ENCODE measurements at regions not wholly inside any gene's neighbourhood (a gene's known extent, or its start where the extent isn't known, plus 50 kb on each side); places are given as distances from the start of the nearest gene placed in this dataset.

DNA sequence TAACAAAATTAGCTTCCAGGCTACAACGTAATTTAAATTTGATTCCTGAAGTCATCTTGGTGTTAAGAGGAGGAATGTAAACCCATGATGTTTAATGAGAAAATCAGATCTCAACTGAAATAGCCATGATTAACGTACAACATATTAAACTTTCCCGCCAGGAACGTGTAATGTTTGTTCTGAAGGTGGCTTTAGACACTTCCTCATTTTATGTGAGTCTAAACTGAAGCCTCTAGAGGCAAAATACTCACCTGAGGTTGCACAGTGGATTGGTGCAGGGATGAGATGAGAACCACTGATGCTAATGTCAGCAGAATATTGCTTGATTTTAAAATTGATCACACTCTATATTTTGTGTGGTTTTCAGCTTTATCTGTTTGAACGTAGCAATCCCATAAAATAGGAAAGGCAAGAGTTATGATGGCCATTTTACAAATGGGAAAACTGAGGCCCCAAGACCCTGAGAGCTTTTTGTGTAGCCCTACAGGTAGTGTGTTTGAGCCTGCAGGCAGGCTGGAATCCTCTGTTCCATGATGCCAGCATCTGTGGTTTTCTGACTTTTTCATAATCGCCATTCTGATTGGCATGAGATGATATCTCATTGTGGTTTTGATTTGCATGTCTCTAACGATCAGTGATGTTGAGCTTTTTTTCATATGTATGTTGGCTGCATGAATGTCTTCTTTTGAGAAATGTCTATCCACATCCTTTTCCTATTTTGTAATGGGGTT lies 243.7 kb upstream of the BMPER start:
- DNase-seq (ENCODE audit: low read depth in 2 of 2): no peak

DNA sequence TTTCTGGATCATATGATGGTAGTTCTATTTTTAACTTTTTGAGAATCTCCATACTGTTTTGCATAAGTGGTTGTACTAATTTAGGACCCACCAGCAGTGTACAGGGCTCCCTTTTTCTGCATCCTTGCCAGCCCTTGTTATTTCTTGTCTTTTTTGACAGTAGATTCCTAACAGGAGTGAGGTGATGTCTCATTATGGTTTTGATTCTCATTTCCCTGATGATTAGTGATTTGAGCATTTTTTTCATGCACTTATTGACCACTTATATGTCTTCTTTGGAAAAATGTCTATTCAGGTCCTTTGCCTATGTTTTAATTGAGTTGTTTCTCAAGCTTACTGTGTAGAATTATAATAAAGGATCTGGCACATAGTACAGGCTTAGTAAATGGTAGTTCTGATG lies 238.8 kb upstream of the BMPER start:
- DNase-seq (ENCODE audit: low read depth in 2 of 2): no peak

DNA sequence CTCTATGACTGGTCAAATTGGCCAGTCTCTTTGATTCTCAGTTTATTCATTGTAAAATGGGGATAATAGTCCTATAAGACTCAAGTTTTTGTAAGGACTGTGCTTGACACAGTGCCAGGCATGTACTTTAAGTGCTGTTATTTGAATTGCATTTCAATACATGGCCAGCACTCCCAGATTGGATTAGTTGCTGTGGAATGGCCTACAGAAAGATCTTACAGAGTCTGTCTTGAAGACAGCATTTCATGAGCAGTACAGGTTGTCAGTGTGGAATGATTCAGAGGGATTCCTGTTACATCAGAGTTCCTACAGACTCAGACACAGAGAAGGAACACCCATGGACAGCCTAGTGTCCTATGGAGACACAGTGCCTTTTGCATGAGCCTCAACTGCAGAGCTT lies 238.1 kb upstream of the BMPER start:
- DNase-seq (ENCODE audit: low read depth in 2 of 2): no peak

DNA sequence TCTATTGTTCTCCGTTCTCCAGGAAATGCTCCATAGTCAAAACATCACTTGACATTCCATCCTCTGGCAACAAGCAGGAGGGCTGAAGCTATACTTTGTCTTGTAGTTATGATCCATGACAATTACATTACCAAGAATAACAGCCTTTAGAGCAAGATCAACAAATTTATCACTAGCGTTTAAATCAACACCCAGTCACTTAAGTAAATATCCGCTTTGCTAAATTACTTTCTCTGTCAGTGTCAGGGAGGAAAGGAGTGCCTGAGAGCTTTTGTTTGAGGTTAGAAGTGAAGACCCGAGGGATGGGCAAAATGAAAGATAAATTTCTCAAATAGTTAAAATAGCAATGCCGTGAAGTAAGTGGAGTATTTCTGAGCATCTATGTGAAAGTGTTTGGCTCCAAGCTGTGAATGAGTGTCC lies 236.1 kb upstream of the BMPER start:
- DNase-seq (ENCODE audit: low read depth in 2 of 2): no peak

DNA sequence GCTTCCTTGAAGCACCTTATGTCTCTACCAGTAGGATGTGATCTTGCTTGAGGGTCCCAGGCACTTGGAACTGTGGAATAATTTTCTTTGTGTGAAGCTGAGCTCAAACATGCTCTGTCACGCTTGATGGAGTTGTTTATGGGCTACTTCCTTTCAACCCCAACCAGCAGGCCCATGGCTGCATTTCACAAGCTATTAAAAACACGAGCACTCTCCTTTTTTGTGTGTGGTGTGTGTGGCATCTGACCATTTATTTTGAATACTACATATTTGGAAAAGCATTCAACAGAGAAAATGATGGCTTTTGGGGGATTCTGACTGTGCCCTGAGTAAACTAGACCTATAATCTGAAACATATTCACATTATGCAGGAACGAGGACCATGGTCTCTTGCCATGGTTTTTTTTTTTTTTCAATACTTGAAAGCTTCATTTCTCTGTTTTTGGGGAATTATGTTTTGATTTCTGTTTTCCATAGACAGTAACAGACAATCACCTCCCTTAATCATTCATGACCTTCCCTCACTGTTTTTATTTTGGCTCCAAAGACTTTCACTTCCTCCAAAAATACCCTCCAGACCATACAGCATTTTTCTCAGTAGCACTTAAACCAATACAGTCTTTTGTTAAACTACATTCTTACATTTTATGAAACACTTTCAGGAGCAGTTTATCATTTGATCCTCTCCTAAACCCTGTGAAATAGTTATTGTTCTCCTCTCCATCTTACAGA lies 233.6 kb upstream of the BMPER start:
- no peak for DNase-seq (ENCODE audit: low read depth in 2 of 2)

DNA sequence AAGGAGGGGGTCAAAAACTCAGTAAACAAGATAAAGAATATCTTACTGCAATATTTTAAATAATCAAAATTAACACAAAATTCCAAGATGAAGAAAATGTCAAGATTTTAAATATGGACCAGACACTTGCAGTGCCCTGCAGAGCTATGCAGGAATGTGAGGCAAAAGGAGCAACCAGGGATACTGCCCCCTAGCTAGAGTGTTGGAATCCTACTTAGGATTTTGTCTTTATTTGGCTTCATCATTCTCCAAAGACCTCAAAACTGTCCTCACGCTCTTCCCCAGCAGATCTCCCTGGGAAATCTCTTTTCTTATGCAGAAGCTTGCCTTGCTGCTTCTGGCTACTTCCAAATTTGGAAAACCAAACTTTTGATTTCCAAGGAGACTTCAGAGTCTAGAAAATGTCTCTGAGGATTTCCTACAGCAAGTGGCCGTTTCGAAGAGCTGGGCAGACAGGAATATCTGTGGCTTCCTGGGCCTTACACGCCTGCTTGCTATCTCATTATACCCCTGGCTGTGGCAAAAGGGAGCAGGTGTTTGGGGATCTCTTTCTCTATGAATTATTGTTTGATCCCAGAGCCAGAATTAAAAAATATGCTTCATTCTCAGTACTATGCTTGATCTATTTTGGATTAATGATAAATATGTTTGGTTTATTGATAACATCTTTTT lies 232.2 kb upstream of the BMPER start:
- no peak for DNase-seq (ENCODE audit: low read depth in 2 of 2)

DNA sequence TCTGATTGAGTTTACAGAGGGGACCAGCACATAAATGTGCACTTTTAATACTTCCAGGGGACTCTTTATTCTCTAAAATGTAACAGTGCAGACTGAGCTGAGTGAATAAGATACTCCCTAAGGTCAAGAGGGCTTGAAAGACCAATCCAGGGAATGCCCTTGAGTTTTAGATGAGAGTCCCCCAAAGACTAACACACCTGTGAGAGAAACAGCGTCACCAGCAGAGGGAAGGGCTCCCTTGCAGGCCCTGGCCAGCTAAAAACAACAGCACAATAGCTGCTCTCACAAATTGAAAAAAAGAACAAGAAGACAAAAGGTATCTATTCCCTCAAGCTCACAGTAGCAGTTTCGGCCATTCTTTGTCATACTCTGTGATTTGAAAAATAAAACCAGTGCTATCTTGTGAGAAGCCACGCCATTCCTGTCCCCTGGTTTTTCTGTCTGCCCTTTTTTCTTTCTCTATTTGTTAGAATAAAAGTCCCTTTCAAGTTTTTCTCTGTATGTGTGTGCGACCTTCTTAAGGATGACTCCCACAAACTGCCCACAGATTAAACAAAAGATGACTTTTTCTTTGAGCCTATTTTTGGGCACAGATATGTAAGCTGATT lies 230.4 kb upstream of the BMPER start:
- no peak for DNase-seq (ENCODE audit: low read depth in 2 of 2)

DNA sequence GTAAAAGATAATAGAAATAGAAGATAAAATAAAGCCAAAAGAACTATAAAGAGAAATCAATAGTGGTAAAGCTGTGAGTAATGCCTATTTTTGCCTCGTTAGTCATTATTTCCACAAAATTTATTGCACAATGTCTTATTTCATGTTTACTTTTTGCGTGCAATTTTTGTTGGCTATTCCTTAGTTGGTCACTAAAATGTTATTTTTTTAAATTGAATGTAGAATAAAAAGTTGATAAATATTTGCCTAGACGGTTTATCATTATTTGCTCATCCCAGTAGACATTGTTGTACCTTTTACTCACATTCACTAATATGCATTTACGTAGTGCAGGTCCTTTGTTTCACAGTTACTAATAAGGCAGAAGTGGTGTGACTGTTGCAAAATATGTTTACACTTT lies 227.8 kb upstream of the BMPER start:
- DNase-seq (ENCODE audit: low read depth in 2 of 2): no peak

DNA sequence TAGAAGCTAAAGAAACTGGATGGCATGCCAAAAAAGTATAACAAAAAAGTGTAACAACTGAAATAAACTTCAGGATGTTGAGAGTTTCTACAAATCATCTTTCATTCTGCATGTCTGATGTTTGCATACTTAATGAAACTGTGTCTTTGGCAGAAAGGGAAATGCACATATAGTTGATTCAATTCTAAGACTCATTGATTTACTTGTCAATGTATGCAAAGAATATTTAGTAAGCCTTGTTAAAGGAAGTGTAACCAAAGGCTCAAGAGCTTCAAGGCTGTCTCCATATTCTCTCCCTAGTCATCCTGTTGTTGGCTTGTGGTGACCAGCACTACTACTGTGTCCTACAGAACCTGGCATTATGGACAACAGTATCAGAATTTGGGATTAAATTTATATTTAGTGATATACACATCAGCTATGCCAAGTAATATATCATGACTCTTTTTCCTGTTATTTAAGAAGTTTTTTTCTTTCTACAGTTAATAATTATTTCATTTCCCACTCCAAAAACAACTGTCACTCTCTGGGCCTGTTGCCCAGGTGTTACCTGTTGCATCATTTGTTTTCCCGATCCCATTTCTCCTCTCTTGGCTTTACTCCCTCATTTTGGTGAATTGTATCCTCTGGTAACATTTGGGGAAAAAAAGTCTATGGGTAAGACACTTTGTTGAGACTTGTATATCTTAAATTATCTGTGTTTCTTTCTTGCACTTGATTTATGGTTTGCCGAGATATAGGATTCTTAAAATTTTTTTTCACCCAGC lies 226.6 kb upstream of the BMPER start:
- no peak for DNase-seq (ENCODE audit: low read depth in 2 of 2)

DNA sequence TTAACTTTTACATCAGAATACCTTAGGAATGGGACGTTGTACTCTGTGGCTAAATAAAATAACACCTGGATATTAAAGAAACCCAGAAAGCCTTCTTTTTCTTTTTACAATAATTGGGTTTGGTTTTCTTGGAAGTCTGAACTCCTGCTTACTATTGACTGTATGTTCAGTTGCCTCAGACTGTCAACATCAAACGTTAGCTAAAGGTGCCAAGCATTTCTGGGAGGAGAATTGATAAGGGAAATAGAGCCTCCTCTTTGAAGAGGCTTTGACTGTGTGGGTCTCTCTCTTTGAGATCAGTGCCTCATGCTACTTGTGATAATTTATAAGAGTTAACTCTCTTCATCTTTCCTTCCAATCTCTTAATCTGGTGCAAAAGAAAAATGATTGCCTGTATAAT lies 224.7 kb upstream of the BMPER start:
- no peak for DNase-seq (ENCODE audit: low read depth in 2 of 2)

DNA sequence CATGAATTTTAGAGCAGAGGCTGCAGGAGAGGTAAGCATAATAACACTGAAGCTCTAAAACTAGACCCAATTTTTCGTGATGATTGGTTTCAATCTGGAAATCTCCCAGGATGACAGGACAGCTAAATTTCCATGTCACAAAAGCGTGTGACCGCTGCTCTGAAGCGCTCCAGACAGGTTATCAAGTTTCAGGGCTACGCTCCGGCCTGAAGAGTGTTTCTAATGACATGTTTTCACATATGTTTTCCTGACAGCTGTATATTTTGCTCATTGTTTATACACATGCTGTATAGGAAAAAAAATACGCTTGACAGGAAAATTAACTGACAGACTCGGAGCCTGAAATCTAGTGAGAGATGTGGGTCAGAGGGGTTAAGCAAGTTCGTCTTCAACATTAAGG lies 219.8 kb upstream of the BMPER start:
- DNase-seq (ENCODE audit: low read depth in 2 of 2): no peak

DNA sequence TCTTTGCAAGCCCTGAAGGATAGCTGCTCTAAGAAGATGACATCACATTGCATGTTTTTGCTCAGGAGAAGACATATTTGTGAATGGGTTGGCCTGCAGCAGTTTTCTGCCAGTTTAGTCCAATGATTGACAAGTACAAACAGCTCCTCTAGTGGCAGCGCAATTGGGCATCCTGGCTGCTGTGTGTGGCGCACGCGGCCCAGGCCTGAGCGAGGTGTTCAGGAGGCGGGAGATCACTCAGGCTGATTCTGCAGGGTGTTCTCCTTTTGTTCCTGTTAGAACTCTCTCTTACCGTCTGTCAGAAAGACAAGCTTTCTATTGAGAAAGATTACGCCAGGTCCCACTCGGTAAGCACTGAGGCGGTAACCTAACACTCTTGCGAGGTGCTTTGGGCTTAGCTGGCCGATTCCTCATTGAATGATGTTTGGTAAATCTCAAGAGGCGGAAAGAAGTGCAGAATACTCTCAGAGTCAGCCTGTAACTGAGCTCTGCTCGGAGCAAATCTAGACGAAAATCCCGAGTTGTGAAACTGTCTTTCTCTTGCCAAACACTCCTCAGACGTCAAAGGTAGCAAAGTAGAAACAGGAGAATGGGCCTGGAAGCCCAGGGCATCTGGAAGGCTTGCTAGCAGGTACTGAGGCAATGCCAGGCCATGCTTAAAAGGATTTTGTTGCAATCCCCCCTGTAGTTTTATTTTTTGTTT lies 219.2 kb upstream of the BMPER start:
- DNase-seq (ENCODE audit: low read depth in 2 of 2): no peak

DNA sequence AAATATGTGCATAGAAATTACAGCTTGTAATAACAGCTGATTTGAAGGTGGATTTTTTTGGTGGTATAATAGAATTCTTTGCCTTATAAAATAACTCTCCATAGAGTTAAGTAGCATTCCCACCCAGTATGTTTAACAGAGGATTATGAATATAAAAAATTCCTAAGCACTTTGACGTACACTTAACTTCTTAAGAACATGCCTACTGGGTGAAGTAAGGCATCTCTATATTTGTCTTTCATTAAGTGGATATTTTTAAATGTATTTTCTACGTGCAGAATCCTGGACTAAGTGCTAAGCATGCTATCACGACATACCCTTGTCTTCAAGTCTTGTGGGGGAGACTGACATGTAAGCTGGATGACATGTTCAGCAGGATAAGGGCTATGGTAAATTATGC lies 217.7 kb upstream of the BMPER start:
- DNase-seq (ENCODE audit: low read depth in 2 of 2): no peak

DNA sequence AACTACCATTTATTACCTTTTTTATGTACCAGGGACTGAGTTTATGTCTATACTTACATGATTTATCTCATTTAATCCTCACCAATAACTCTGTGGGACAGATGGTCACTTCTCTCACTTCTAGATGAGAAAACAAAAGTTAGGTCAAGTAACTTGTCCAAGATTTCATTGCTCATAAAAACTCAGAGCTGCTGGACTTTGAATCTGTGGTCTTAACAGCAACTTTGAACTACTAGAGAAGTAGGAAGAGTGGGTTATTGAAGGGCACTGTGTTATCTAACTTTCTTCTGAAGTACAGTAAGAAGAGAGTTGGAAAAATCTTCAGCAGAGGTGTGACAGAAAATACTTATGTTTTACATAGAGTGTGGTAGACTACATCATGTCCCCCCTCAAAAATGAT lies 214.2 kb upstream of the BMPER start:
- DNase-seq (ENCODE audit: low read depth in 2 of 2): no peak

DNA sequence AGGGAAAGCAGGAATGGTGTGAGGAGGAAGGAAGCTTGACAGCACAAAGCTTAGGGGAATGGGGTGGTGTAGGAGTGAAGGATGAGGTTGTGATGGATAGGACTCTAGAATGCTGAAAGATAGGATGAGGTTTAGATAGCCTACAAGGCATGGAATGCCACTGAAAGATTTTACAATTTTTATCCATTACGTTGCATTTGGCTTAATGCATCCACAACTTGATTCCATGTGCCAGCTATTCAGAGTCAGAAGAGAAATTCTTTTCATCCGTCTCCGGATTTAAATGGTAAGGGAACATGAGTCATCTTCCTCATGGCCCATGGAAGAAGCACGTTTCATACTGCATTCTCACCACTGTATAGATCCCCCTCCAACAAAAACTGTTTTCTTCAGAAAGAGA lies 212.4 kb upstream of the BMPER start:
- DNase-seq (ENCODE audit: low read depth in 2 of 2): no peak

DNA sequence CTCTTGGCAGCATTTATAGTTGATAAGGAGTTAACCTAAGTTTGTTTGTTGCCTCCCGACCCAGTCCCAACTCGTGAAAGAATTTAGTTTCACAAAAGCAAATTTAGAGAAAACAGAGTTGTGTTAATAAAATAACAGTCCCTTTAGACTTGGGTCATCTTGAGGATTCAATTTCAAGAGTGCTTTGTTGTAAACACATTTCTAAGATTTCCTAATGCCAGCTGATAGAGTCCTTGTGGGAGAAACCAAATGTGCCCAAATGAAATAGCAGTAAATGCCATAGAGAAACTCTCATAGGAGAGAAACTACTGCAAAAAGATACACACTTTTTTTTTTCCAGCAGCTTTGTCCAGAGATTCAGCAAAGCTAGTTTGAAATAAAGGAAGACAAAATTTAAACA lies 211.3 kb upstream of the BMPER start:
- no peak for DNase-seq (ENCODE audit: low read depth in 2 of 2)

DNA sequence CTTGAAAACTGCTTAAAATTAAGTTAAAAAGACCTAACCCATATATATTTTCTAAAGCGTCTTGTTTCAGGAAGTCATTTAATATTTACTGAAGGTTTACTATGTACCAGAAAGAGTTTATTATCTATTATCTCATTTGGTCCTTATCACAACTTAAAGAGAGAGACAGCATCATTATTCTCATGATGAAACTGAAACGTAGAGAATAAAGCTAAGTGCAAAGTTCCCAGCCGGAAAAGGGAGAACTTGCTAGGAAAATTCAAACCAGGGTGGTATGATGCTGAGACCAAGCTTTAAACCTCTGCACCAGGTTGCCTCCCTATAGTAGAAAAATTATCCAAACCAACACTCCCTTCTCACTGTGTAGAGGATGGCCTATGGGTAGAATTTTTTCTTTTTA lies 207.7 kb upstream of the BMPER start:
- DNase-seq (ENCODE audit: low read depth in 2 of 2): no peak

DNA sequence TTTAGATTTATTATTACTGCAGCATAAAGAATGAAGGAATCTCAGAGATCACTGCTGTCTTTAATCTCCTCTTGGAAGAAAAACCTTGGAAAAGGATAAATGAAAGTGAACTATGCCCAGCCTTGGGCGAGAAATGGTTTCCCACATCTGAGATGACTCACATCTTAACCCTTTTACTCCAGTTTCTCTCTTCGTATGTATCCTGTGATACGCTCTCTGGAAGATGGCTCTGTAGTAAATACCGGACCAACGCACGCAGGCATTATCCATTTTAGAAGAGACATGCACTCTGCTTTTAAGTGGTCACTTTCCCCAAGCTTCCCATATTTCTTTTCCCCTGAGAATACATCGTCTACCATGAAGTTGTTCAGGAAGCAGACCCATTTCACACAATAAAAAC lies 207.3 kb upstream of the BMPER start:
- DNase-seq (ENCODE audit: low read depth in 2 of 2): no peak

DNA sequence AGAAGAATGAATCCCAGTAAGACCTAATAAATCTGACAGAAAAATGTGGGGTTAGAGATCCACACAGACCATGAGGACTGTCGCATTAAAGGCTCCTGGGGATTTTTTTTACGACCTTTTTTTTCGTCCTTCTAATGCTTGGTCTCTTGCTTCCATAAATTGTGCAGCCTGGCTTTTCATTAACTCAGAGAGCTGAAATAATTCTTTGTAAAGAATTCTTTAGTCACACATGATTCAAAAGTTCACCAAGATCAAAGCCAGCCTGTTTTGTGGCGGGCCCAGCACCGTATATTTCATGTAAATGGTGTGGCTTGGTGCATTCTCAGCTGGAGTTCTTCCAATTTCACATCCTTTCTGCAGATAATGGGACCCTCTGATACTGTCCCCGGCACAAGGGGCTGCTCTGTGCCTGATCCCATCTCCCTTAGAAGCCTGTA lies 206.6 kb upstream of the BMPER start:
- DNase-seq (ENCODE audit: low read depth in 2 of 2): no peak

DNA sequence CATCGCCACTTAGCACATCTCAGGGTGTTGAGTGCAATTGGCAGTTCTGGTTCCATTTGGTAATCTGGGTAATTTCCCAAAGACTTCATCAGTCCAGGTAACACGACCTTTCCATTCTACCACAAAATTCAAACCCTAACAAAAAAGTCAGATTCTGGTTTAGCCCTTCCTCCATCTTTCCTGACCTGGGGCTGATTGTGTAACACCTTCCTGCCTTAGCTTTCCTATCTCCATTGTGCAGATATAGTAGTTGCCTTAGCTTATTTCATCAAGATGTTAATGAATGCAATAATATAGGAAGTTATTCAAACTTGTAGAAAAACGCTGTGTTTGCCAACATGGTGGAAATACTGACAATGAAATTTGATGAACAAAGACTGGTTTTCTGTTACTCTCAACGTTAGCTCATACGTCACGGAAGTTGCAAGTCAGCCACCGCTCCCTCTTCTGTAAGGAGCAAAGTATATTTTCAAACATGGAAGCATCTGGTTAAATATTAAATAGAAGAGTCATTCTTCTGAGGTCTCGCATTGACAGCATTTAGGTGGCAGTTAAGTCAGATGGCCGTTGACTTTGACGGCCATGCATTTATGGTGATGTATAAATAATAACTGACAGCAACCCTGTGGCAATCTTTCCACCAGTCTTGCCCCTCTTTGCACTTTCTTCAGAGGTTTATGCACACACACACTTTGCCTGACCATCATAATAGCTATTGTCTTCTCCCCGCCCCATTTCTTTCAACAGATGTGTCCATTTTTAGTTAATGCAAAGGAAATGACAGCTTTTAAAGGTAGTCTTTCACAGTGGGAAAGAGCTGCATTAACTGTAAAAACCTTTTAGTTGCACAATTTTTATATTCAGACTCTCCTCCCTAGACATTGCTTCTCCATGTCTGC lies 205.1 kb upstream of the BMPER start:
- no peak for DNase-seq (ENCODE audit: low read depth in 2 of 2)
